ENCODE measurements at regions not wholly inside any gene's neighbourhood (a gene's known extent, or its start where the extent isn't known, plus 50 kb on each side); places are given as distances from the start of the nearest gene placed in this dataset.

- in situ Hi-C loops (cut with MboI; ENCODE audit: low pct_unique_long_range_greater_than_20kb, low sequenced_read_pairs, unreplicated experiment), result no loop called here
- no peak for TF ChIP-seq CTCF (IDR thresholded peaks at IDR 0.05; ENCODE audit: extremely low read depth, insufficient read depth, missing control alignments)
- no peak for DNase-seq (ENCODE audit: low spot score)
These were observed 53.8 kb upstream of the RGS1 start for GRCh38 chr1:192521734-192522133.

GRCh38 chr1:192522673-192523072 lies 52.9 kb upstream of the RGS1 start:
- no peak for TF ChIP-seq CTCF (IDR thresholded peaks at IDR 0.05; ENCODE audit: extremely low read depth, insufficient read depth, missing control alignments)
- DNase-seq (ENCODE audit: low spot score), result no peak
- in situ Hi-C loops (cut with MboI; ENCODE audit: low pct_unique_long_range_greater_than_20kb, low sequenced_read_pairs, unreplicated experiment), result no loop called here

- TF ChIP-seq CTCF (IDR thresholded peaks at IDR 0.05; ENCODE audit: extremely low read depth, insufficient read depth, missing control alignments), result no peak
- DNase-seq (ENCODE audit: low spot score), result no peak
- in situ Hi-C loops (cut with MboI; ENCODE audit: low pct_unique_long_range_greater_than_20kb, low sequenced_read_pairs, unreplicated experiment), result no loop called here
These were observed 51.4 kb upstream of the RGS1 start for GRCh38 chr1:192524223-192524622.

All from GM13977 (cell line).